ENCODE measurements at regions not wholly inside any gene's neighbourhood (a gene's known extent, or its start where the extent isn't known, plus 50 kb on each side); places are given as distances from the start of the nearest gene placed in this dataset.

- TF ChIP-seq CTCF (conservative IDR thresholded peaks at IDR 0.05) (no peak), ZFX (IDR thresholded peaks at IDR 0.05) (no peak)
Measured at GRCh38 chr12:124478416-124478815, 89.0 kb downstream of the NCOR2 start.

All from C4-2B (cell line).